Hepatic stellate cell (primary cell): ENCODE measurements at regions not wholly inside any gene's neighbourhood (a gene's known extent, or its start where the extent isn't known, plus 50 kb on each side); places are given as distances from the start of the nearest gene placed in this dataset.
A peak's percentile ranks its signal among the peaks of the same experiment; 100 is the strongest.

Source experiments
- DNase-seq: peaks from one replicate; pipeline ENCODE4 v3.0.0; 2011; ENCODE audit warnings: low spot score

- DNase-seq, result no peak
These were observed 214.5 kb upstream of the ATP2B1 start for GRCh38 chr12:89923091-89923490.

GRCh38 chr12:89920866-89921265, 212.2 kb upstream of the ATP2B1 start:
- DNase-seq, result no peak

GRCh38 chr12:89919241-89919906, 210.7 kb upstream of the ATP2B1 start:
- DNase-seq, result no peak

- DNase-seq, result no peak
These were observed 209.7 kb upstream of the ATP2B1 start for GRCh38 chr12:89918172-89918846.

- no peak for DNase-seq
These were observed 201.1 kb upstream of the ATP2B1 start for GRCh38 chr12:89909753-89910152.

GRCh38 chr12:89907659-89908058, 199.0 kb upstream of the ATP2B1 start:
- no peak for DNase-seq

- DNase-seq, result no peak
These were observed 198.2 kb upstream of the ATP2B1 start for GRCh38 chr12:89906824-89907223.

- DNase-seq, result no peak
These were observed 197.5 kb upstream of the ATP2B1 start for GRCh38 chr12:89906178-89906577.

GRCh38 chr12:89901906-89902642, 193.4 kb upstream of the ATP2B1 start:
- DNase-seq, result no peak

- DNase-seq, result no peak
These were observed 192.7 kb upstream of the ATP2B1 start for GRCh38 chr12:89901319-89901718.

- DNase-seq, result no peak
These were observed 191.0 kb upstream of the ATP2B1 start for GRCh38 chr12:89899651-89900050.

- no peak for DNase-seq
These were observed 187.0 kb upstream of the ATP2B1 start for GRCh38 chr12:89895591-89895990.

- no peak for DNase-seq
These were observed 186.5 kb upstream of the ATP2B1 start for GRCh38 chr12:89895101-89895500.

GRCh38 chr12:89893972-89894706, 185.5 kb upstream of the ATP2B1 start:
- peak; percentile 25 for DNase-seq

GRCh38 chr12:89892436-89892835, 183.8 kb upstream of the ATP2B1 start:
- DNase-seq, result no peak

- DNase-seq, result no peak
These were observed 183.3 kb upstream of the ATP2B1 start for GRCh38 chr12:89891933-89892332.

GRCh38 chr12:89890161-89890560, 181.5 kb upstream of the ATP2B1 start:
- no peak for DNase-seq

GRCh38 chr12:89889062-89889461, 180.4 kb upstream of the ATP2B1 start:
- no peak for DNase-seq

- no peak for DNase-seq
These were observed 176.3 kb upstream of the ATP2B1 start for GRCh38 chr12:89884952-89885351.

GRCh38 chr12:89884416-89884898, 175.8 kb upstream of the ATP2B1 start:
- DNase-seq, result no peak

GRCh38 chr12:89883630-89884389, 175.2 kb upstream of the ATP2B1 start:
- no peak for DNase-seq

- no peak for DNase-seq
These were observed 174.2 kb upstream of the ATP2B1 start for GRCh38 chr12:89882792-89883191.
